ENCODE measurements at regions not wholly inside any gene's neighbourhood (a gene's known extent, or its start where the extent isn't known, plus 50 kb on each side); places are given as distances from the start of the nearest gene placed in this dataset.

DNA sequence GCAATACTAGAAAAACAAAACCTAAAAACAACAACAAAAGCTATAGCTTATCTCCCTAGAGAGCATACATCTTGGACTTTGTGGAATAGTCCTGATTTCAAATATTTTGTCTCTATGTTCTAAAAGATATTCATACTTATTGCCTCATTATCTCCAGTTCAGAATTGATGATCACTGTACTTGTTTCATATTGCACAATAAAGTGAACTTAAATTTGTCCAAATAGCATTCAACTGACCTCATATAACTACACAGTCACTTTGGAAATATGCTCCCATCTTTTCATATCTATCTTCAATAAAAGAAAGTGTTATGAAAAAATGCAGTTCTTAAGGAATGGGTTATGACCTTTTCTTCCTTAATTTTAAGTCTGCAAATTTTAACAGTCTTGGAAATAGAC is 228.6 kb upstream of the CMC1 start:
- intact Hi-C loops (cut with DNase I) = no loop called here
- no peak for ATAC-seq

DNA sequence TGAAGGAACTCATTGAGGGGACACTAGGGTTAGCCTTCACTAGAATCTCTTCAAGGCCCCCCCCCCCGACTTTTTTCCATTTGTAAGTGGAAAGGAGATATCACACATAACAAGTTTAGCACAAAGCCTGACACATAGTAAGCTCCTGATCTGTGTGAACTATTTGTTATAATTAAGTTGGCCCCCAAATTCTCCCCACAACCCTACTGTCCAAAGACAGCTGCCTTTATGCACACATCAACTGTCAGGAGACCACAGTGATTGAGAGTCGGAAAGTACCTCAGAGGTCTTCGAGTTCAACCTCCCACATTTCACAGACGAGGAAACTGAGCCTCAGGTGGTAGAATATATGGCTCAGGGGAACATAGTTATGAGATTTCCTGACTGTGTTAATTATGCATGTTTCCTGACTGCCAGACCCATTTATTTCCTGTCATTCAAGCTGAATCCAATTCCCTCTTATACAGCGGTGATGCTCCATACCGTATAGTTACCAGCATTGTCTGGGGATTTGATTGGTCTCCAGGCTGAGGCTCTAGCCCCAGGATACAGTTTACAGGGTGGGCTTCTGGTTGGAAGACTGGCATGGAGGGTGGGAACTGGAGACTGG is 227.4 kb upstream of the CMC1 start:
- TF ChIP-seq, protein P1, sequence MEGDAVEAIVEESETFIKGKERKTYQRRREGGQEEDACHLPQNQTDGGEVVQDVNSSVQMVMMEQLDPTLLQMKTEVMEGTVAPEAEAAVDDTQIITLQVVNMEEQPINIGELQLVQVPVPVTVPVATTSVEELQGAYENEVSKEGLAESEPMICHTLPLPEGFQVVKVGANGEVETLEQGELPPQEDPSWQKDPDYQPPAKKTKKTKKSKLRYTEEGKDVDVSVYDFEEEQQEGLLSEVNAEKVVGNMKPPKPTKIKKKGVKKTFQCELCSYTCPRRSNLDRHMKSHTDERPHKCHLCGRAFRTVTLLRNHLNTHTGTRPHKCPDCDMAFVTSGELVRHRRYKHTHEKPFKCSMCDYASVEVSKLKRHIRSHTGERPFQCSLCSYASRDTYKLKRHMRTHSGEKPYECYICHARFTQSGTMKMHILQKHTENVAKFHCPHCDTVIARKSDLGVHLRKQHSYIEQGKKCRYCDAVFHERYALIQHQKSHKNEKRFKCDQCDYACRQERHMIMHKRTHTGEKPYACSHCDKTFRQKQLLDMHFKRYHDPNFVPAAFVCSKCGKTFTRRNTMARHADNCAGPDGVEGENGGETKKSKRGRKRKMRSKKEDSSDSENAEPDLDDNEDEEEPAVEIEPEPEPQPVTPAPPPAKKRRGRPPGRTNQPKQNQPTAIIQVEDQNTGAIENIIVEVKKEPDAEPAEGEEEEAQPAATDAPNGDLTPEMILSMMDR (IDR thresholded peaks at IDR 0.05) = no peak
- no peak for TF ChIP-seq POLR2A (IDR thresholded peaks at IDR 0.05)
- H3K4me1 ChIP-seq = no peaks in the 10 kb centered on the region
- no peaks in the 10 kb centered on the region for H3K9me3 ChIP-seq
- H3K27ac ChIP-seq = no peak overlapping the region
- intact Hi-C loops (cut with DNase I) = no loop called here
- H3K36me3 ChIP-seq = no peaks in the 10 kb centered on the region
- H3K27me3 ChIP-seq = no peaks in the 10 kb centered on the region
- no peak for ATAC-seq
- 59 to 64% (median 62%) methylated on average over 6 of the region's 6 CpGs for WGBS, 4 donors
- DNase-seq = no peak
- no peak overlapping the region for H3K4me3 ChIP-seq

More for the DNA sequence above, 228.6 kb upstream of the CMC1 start:
- Histone ChIP-seq H3K27me3 (no peaks in the 10 kb centered on the region), H3K4me3 (no peak overlapping the region), H3K9me3 (no peaks in the 10 kb centered on the region), H3K36me3 (no peaks in the 10 kb centered on the region), H3K27ac (no peak overlapping the region), H3K4me1 (no peaks in the 10 kb centered on the region)
- no peak for DNase-seq
- TF ChIP-seq, protein P1 (IDR thresholded peaks at IDR 0.05) = no peak
- no peak for TF ChIP-seq POLR2A (IDR thresholded peaks at IDR 0.05)

GRCh38 chr3:28018925-28019718 is 222.3 kb upstream of the CMC1 start:
- Histone ChIP-seq H3K4me3 (no peak overlapping the region), H3K36me3 (no peaks in the 10 kb centered on the region), H3K4me1 (no peaks in the 10 kb centered on the region), H3K9me3 (peaks cover 0 to 9% (median 0%) of the 10 kb centered on the region in 12 donors), H3K27me3 (no peaks in the 10 kb centered on the region), H3K27ac (no peak overlapping the region)
- no peak for ATAC-seq
- WGBS, 4 donors = 69 to 73% (median 70%) methylated on average over 11 of the region's 11 CpGs
- no peak for DNase-seq
- TF ChIP-seq, protein P1 (IDR thresholded peaks at IDR 0.05) = no peak
- no peak for TF ChIP-seq POLR2A (IDR thresholded peaks at IDR 0.05)
- intact Hi-C loops (cut with DNase I) = no loop called here

- DNase-seq (no peak), ATAC-seq (no peak)
- Histone ChIP-seq H3K27me3 (no peaks in the 10 kb centered on the region), H3K4me3 (no peak overlapping the region), H3K27ac (no peak overlapping the region), H3K4me1 (no peaks in the 10 kb centered on the region), H3K36me3 (no peaks in the 10 kb centered on the region), H3K9me3 (peaks cover 0 to 14% (median 4%) of the 10 kb centered on the region in 12 donors)
- TF ChIP-seq, protein P1 (IDR thresholded peaks at IDR 0.05) = no peak
- no peak for TF ChIP-seq POLR2A (IDR thresholded peaks at IDR 0.05)
- intact Hi-C loops (cut with DNase I) = no loop called here
Observed at GRCh38 chr3:28019740-28020139, 221.7 kb upstream of the CMC1 start.

All from heart left ventricle (tissue), 16 donors.